ENCODE measurements at regions not wholly inside any gene's neighbourhood (a gene's known extent, or its start where the extent isn't known, plus 50 kb on each side); places are given as distances from the start of the nearest gene placed in this dataset.

DNA sequence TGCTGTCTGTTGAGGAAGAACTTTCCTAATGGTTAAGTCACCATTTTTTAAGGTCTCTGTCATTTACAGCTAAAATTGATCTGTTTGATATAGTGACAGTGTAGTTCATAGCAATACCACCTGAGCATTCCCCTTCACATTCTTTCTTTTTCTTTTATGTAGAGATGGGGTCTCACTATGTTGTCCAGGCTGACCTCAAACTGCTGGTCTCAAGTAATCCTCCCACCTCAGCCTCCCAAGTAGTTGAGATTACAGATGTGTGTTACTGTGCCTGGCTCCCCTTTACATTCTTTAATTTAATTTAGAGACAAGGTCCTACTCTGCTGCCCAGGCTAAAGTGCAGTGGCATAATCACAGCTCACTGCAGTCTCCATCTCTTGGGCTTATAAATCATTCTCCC is 72.7 kb upstream of the ACVR1 start:
- no peak for DNase-seq
- ATAC-seq (ENCODE audit: poor library complexity) = no peak
- intact Hi-C loops (cut with DNase I) = no loop called here

DNA sequence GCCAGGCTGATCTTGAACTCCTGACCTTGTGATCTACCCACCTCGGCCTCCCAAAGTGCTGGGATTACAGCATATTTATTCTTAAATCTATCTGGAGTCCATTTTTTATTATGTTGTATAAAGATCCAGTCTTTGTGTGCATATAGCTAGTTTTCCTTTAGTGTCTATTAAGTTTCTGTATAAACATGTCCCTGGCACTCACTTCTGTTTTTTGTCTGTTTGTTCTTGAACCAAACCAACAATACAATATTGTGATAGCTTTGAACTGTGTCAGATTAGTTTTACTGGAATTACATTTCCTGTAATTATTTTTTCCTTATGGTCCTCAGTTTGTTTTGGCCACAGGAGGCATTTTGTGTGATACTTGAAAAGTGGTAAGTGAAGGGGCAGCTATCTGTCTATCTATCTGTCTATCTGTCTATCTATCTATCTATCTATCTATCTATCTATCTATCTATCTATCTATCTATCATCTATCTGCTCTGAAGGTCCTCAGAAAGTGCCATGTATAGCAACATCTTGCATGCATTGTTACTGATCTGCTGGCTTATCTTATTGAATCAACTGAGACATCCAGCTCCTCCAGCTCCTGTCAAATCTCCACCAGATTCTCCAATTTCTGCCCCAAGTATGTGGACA is 70.9 kb upstream of the ACVR1 start:
- DNase-seq = no peak
- intact Hi-C loops (cut with DNase I) = no loop called here
- ATAC-seq (ENCODE audit: poor library complexity) = no peak

DNA sequence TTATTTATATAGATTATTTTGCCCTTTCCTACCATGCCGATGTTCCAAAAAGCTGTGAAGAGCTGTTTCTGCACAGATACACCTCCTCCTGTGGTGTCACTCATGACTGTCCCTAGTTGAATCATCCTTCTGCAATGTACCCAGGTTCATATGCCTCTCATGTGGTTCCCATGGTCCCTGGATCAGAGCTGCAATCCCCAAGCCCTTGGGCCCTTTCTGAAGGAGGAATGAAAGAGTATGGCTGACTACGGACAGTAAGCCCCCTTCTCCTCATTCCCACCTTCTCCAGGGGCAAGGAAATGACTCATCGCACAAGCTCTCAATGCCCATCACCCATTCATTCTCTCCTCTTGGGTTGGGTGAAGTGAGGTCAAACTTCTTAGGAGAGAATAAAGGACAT is 63.9 kb upstream of the ACVR1 start:
- DNase-seq (no peak), ATAC-seq (ENCODE audit: poor library complexity) (no peak)
- intact Hi-C loops (cut with DNase I) = no loop called here

DNA sequence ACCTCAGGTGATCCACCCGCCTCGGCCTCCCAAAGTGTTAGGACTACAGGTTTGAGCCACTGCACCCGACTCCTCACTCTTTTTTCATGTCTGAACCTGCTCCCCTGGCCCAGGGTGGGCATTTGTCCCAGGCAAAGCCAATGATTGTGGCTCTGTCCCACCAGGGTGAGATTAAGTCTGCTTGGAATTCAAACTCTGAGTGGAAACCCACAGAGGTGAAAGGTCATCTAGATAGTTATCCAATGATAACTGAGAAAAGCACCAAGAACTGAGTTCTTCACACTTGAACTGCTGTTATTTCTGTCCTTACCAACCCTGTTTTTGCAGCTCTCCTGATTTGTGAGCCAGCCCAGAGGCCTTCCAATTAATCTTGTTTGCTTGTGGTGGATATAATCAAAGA is 62.4 kb upstream of the ACVR1 start:
- intact Hi-C loops (cut with DNase I) = no loop called here
- ATAC-seq (ENCODE audit: poor library complexity) (no peak), DNase-seq (no peak)

DNA sequence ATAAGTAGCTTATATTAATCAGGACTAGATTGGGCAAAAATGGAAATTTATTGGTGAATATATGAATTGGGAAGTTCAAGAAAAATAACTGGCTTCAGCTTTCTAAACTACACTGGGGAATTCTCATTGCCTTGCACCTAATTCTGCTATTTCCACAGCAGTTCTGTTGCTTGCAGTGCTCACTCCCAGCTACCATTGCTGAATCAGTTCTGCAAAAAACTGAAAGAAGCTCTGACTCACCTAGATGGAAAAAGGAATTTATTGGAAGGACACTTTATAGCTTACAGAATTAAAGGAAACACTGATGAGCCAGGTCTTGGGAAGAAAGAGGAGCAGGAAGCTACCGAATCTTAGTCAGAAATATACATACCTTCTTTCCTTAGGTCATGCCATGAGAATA is 60.3 kb upstream of the ACVR1 start:
- no peak for DNase-seq

DNA sequence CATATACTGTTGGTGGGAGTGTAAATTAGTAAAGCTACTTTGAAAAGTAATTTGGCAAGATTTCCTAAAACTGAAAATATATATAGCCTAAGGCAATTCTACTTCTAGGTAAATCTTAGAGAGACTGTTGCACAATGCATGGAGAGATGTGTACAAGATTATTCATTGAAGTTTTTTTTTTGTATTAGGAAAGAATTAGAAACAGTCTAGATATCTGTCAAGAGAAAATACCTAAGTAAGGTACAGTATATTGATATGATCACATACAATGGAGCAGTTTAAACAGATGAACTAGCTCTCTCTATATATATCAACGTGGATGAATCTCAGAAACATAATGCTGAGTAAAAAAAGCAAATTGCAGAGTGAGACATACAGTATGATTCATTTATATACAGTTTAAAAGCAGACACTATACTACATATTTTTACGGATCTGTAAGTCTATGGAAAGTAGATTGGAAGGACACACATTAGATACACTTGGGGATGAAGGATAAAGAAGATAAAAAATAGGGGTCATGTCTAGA is 59.3 kb upstream of the ACVR1 start:
- no peak for DNase-seq
- intact Hi-C loops (cut with DNase I) = no loop called here
- no peak for ATAC-seq (ENCODE audit: poor library complexity)

More for the DNA sequence above, 60.3 kb upstream of the ACVR1 start:
- intact Hi-C loops (cut with DNase I) = no loop called here
- no peak for ATAC-seq (ENCODE audit: poor library complexity)

DNA sequence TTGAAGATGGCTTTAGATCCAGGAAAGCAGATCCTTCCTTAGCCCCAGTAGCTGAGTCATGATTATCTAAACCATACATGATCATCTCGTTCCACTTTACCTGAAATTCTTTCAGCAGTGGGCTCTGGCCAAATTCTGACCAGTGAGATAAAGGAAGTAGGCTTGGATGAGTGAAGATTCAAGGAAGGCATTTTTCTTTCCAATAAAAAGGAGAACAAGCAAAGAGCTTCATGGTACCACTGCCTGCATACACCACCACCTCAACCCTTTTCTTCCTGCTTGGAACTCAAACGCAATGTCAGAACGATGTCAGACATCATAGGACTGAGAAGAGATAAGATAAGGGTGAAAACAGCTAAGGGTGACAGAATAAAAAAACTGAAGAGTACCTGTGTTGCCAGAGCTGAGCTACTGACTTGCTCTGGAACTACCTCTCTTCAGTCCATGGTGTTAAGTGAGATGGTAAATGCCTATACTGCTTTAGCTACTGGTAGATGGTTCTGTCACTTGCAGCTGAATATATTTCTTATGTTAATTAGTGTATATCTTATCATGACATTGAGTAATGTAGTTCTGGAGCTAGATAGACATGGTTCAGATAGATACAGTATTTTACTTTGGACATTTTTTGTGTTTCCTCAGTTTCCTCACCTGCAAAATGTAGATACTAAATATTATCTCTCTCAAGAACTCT is 58.7 kb upstream of the ACVR1 start:
- intact Hi-C loops (cut with DNase I) = no loop called here
- DNase-seq (no peak), ATAC-seq (ENCODE audit: poor library complexity) (peak; percentile 8)

DNA sequence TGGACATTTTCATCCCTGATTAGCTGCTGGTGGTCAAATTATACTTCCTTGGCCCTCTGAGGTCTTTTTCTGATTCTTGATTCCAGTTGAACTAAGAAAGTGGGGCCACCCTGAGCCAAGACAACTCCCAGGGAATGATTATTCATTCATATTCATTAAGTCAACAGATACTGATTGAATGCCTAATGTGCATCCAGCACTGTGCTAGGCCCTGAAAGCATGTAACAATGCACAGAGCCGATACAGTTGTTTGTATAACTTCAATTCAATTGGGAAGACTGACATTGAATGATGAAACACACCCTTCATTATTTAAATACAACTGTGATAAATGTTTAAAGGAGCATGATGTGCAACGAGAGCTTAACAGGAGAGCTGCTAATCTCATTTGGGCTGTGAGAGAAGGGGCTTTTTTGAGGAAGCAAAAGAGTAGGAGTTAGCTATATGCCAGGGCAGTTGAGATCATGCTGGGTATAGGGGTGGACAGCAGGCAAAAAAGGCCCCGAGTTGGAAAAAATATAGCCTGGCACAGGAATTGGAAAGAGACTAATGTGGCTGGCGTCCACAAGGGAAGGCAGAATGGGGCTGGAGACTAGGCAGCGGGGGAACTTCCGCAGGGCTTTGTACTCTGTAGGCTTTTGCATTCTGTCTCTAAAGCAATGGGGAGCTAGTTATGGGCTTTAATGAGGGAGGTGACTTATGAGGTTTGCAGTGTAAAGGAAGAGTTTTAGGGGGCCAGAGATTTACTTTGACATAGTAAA is 57.2 kb upstream of the ACVR1 start:
- intact Hi-C loops (cut with DNase I) = no loop called here
- DNase-seq = no peak
- ATAC-seq (ENCODE audit: poor library complexity) = no peak

DNA sequence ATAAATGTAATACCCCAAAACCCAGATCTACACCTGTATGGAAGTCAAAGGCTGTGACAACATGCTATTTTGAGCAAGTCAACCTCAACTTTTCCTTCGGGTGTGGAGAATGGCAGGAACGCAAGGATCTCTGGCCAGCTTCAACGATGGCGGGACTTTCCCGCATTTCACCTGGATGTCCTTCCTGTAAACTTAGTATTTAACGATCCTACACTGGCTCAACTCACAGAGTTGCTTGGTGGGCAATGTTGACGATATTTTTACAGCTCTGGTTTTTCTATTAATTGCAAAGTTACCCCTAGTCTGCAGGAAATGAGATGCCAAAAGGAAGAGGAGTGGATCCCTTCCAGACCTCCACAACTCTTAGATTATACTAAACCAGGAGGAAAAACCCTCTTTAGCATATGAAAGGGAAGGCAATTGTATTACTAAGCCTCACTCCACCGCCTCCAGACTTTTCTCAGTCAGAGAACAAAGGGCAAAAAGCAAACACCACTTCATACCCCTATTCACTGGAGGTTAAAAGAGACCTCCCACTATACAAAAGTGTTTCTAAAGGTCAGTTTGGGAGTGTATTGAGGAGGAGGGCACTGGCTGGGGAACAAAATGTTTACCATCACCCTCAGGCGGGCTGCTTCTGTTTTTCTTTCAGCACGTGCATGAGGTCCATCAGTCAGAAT is 56.5 kb upstream of the ACVR1 start:
- intact Hi-C loops (cut with DNase I) = no loop called here

DNA sequence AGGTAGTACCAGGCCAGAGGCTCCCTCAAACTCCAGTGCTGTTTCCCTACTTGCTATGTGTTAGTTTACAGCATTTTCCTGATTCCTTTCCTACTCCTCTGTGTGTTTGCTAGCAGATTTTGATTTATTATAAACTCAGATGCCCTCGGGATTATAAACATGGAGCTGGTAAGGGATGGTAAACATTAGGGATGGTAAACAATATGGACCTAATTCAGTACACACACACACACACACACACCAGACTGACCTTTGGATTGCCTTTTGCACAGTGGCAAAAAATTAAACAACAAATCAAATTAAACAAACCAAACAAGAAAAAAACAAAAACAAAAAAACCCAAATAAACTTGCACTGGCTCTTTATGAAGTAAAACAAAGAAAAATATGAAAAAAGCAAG is 55.4 kb upstream of the ACVR1 start:
- no peak for ATAC-seq (ENCODE audit: poor library complexity)
- DNase-seq = no peak
- intact Hi-C loops (cut with DNase I) = no loop called here

More for the DNA sequence above, 56.5 kb upstream of the ACVR1 start:
- DNase-seq = no peak
- no peak for ATAC-seq (ENCODE audit: poor library complexity)

DNA sequence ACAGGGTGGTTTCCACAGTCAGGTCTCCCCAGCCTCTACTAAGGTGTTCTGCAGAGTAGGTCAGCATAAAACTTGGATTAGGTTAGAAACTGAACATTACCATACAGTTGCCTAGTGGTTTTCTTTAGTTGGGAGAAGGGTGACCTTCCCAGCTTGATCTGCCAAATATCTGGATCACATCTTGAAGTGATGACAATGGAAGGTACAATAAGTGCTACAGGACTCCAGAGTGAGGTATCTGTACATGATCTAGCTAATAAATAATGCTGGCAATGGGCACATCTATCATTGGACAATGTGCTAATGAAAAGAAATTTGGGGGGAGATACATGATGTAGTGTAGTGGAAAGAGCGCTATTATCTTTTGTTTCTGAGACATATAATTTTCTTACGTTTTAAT is 54.6 kb upstream of the ACVR1 start:
- intact Hi-C loops (cut with DNase I) = no loop called here

DNA sequence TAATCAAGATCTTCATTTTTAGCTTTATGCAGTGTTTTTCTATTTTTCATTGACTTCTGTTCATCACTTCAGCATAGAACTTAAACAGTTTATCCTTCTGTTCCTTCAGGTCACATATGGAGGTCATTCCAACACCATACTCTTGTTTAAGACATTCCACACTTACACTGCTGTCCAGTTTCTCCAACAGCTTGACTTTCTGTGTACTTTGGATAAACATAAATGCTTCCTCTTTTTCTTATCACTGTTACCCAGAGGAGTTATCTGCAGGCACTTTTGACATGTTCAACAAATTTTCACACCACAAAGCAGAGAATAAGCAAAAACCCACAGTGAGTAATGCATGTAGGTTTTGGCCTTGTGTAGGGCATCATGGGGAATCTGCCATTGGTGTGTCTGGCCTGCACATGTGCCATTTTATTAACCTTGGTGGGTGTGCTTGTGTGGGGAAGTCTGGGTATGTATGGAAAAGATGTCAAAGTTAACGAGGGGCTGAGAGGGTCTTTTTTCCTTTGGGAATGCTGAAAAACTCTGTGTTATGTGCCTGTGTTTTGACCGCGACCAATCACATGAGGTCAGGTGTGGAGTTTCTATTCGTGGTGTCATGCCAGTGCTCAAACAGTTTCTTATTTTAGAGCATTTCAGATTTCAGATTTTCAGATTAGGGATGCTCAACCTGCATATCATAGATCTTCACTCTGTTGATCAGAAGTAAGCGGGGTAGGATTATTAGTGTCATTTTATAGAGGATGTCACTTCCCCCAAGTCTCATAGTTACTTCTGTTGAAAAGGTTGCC is 53.9 kb upstream of the ACVR1 start:
- ATAC-seq (ENCODE audit: poor library complexity) = no peak
- intact Hi-C loops (cut with DNase I) = no loop called here
- no peak for DNase-seq

More for the DNA sequence above, 54.6 kb upstream of the ACVR1 start:
- DNase-seq (no peak), ATAC-seq (ENCODE audit: poor library complexity) (peak; percentile 84)

DNA sequence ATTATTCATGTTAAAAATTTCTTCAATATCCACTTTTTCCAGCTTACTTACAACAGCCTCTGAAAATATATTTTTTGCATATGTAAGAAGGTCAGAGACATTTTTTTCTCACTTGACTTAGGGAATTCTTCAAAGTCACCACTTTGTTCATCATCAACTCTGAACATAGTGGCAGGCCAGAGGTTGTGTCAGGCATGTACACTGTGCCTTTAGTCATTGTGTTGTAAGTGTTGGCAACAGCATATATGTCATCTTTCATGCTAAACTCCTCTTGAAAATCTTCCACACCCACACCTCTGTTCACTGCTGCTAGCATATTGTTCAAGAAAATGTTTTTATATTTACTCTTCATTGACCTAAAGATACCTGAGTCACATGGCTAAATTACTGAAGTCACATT is 52.2 kb upstream of the ACVR1 start:
- intact Hi-C loops (cut with DNase I) = no loop called here
- ATAC-seq (ENCODE audit: poor library complexity) = no peak
- DNase-seq = no peak

DNA sequence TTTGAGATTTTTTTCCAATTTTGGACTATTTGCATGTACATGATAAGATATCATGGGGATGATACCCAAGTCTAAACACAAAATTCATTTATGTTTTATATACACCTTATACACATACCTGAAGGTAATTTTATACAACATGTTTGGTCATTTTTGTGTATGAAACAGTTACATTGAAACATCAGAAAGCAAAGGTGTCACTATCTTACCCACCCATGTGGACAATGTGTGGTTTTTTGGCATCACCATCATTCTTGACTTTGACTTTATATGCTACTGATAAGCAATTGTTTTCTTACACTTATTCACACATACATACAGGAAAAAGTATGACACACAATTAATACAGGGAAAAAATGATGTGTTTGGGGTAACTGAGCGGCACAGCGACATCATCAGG is 51.0 kb upstream of the ACVR1 start:
- intact Hi-C loops (cut with DNase I) = no loop called here
- DNase-seq = no peak
- no peak for ATAC-seq (ENCODE audit: poor library complexity)

Data from Right ventricle myocardium superior (tissue), 1 donor.